ENCODE measurements at regions not wholly inside any gene's neighbourhood (a gene's known extent, or its start where the extent isn't known, plus 50 kb on each side); places are given as distances from the start of the nearest gene placed in this dataset.

DNA sequence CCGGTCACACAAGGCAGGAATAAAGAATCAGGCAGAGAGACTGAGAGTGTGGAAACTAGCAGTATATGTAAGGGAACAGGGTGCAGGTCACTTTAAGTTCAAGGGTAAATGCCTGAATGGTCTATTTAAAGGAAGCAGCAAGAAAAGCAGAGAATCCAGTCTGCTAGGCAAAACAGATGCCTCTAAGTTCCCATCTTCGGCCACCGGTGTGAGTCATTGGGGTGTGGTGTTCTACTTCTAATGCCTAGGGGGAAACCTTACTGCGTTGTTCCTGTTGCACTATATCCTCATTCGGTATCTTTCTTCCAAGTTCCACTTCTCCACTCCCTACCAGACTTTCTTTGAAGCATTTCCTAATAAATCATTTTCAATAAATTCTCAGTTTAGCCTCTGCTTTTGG lies 259.9 kb downstream of the HHIPL2 start:
- TF ChIP-seq, protein P1, sequence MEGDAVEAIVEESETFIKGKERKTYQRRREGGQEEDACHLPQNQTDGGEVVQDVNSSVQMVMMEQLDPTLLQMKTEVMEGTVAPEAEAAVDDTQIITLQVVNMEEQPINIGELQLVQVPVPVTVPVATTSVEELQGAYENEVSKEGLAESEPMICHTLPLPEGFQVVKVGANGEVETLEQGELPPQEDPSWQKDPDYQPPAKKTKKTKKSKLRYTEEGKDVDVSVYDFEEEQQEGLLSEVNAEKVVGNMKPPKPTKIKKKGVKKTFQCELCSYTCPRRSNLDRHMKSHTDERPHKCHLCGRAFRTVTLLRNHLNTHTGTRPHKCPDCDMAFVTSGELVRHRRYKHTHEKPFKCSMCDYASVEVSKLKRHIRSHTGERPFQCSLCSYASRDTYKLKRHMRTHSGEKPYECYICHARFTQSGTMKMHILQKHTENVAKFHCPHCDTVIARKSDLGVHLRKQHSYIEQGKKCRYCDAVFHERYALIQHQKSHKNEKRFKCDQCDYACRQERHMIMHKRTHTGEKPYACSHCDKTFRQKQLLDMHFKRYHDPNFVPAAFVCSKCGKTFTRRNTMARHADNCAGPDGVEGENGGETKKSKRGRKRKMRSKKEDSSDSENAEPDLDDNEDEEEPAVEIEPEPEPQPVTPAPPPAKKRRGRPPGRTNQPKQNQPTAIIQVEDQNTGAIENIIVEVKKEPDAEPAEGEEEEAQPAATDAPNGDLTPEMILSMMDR (IDR thresholded peaks at IDR 0.05 in 4 of 5, conservative IDR thresholded peaks at IDR 0.05 in 1 of 5): no peak
- no peak for TF ChIP-seq POLR2A (IDR thresholded peaks at IDR 0.05)
- no peaks in the 10 kb centered on the region for H3K27me3 ChIP-seq
- no peaks in the 10 kb centered on the region for H3K9me3 ChIP-seq
- intact Hi-C loops (cut with DNase I; ENCODE audit: low total_unique reads): no loop called here
- ATAC-seq (peak in 1 of 2 donors; percentile 30), DNase-seq (peak in 1 of 2 donors; percentile 21)
- no peak overlapping the region for H3K4me3 ChIP-seq
- in situ Hi-C loops (cut with MboI; ENCODE audit: low sequenced_read_pairs in 4 of 4): no loop called here
- no peaks in the 10 kb centered on the region for H3K4me1 ChIP-seq
- no peaks in the 10 kb centered on the region for H3K36me3 ChIP-seq
- no peak overlapping the region for H3K27ac ChIP-seq

DNA sequence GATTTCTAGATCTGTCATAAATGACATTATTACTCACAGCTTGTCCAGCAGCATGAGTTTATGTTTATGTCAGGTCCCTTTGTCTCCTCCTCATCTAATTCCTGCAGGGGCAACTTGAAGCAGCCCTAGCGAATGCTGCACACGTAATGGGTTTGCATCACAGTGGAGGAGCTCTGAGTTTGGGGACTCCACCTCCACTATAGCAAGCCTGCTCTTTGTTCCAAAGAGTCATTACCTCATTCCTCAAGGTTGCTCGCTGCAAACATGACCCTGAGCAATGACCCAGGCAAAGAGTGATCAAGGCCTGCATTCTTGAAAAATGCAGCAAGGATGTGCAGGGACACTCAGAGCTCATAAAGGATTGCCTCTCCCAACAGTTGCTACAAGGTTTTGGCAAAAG lies 261.9 kb downstream of the HHIPL2 start:
- no peak for ATAC-seq
- in situ Hi-C loops (cut with MboI; ENCODE audit: low sequenced_read_pairs in 4 of 4): no loop called here

DNA sequence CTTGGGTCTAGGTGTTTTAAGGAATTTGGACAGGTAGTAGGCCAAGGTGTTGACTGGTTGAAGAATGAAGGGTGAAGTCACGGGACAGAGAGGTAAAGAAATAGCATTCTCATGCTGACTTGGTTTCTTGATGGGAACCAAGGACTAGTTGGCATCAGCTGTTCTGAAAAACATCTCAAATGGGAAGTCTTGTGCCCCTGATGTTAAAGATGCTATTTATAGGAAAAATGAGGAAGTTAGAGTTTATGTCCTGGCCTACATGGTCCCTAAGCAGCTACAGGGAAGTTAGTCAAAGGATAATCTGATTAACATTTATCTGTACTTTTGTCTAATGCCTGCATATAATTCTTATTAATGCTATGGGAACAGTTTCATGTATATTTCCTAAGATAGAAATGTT lies 262.4 kb downstream of the HHIPL2 start:
- Histone ChIP-seq H3K27ac (no peak overlapping the region), H3K27me3 (no peaks in the 10 kb centered on the region), H3K4me1 (no peaks in the 10 kb centered on the region), H3K4me3 (no peak overlapping the region), H3K9me3 (no peaks in the 10 kb centered on the region), H3K36me3 (no peaks in the 10 kb centered on the region)
- TF ChIP-seq POLR2A (IDR thresholded peaks at IDR 0.05): no peak
- TF ChIP-seq, protein P1 (IDR thresholded peaks at IDR 0.05 in 4 of 5, conservative IDR thresholded peaks at IDR 0.05 in 1 of 5): no peak
- intact Hi-C loops (cut with DNase I; ENCODE audit: low total_unique reads) (no loop called here), in situ Hi-C loops (cut with MboI; ENCODE audit: low sequenced_read_pairs in 4 of 4) (no loop called here)
- DNase-seq (no peak), ATAC-seq (no peak)

More for the DNA sequence above, 261.9 kb downstream of the HHIPL2 start:
- DNase-seq: no peak
- H3K27me3 ChIP-seq: no peaks in the 10 kb centered on the region
- no peaks in the 10 kb centered on the region for H3K36me3 ChIP-seq
- no peaks in the 10 kb centered on the region for H3K9me3 ChIP-seq
- H3K4me1 ChIP-seq: no peaks in the 10 kb centered on the region
- H3K4me3 ChIP-seq: no peak overlapping the region
- intact Hi-C loops (cut with DNase I; ENCODE audit: low total_unique reads): no loop called here
- TF ChIP-seq, protein P1 (IDR thresholded peaks at IDR 0.05 in 4 of 5, conservative IDR thresholded peaks at IDR 0.05 in 1 of 5): no peak
- TF ChIP-seq POLR2A (IDR thresholded peaks at IDR 0.05): no peak
- H3K27ac ChIP-seq: no peak overlapping the region

DNA sequence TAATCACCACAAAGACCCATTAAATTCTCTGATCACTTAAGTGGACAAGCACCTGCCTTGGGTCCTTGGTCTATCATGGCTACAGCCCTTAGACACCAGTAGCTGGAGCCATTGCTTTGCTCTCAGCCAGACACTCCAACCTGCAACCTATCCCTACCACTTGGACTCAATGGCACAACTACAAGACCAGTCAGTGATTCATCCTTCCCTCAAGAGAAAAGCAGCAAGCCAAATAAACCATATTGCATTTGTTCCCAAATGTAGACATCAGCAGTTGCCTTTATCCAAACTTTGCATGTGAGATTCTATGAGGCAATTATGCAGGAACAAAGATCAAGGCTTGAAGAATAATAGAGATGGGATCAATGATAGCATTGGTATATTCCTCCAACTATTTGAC lies 263.4 kb downstream of the HHIPL2 start:
- ATAC-seq (no peak), DNase-seq (no peak)
- Histone ChIP-seq H3K4me3 (no peak overlapping the region), H3K36me3 (no peaks in the 10 kb centered on the region), H3K4me1 (no peaks in the 10 kb centered on the region), H3K27ac (no peak overlapping the region), H3K27me3 (no peaks in the 10 kb centered on the region), H3K9me3 (no peaks in the 10 kb centered on the region)
- TF ChIP-seq, protein P1 (IDR thresholded peaks at IDR 0.05 in 4 of 5, conservative IDR thresholded peaks at IDR 0.05 in 1 of 5): no peak
- no peak for TF ChIP-seq POLR2A (IDR thresholded peaks at IDR 0.05)
- in situ Hi-C loops (cut with MboI; ENCODE audit: low sequenced_read_pairs in 4 of 4): no loop called here
- intact Hi-C loops (cut with DNase I; ENCODE audit: low total_unique reads): no loop called here

DNA sequence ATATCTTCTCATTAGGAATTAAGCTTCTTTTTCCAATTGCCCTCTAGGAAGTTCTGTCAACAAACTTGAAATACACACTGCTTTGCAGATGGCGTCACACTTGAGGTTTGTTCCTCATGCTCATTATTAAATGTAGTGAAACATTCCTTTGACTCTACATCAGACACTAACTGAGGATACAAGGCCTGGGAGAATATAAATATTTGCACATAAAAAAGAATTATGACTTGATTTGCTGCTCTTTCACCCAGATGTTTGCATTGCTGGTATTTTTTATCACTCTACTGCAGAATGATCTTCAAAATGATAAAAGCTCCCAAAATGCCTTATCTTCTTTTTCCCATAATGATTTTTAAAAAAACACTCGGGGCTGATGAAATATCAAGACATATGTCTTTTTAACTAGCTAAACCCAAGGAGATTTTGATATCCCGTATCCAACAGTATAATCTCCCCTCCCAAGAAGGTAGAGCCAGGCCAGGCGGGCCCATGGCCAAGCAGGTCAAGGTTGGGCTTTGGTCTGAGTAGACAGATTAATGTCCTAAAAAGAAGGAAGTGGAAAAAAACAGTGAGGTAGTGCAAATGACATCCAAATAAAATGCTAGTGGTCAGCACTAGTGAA lies 264.6 kb downstream of the HHIPL2 start:
- H3K27me3 ChIP-seq: no peaks in the 10 kb centered on the region
- ATAC-seq (no peak), DNase-seq (no peak)
- H3K4me3 ChIP-seq: no peak overlapping the region
- intact Hi-C loops (cut with DNase I; ENCODE audit: low total_unique reads): no loop called here
- H3K36me3 ChIP-seq: no peaks in the 10 kb centered on the region
- no peaks in the 10 kb centered on the region for H3K9me3 ChIP-seq
- no peak for TF ChIP-seq POLR2A (IDR thresholded peaks at IDR 0.05)
- TF ChIP-seq, protein P1 (IDR thresholded peaks at IDR 0.05 in 4 of 5, conservative IDR thresholded peaks at IDR 0.05 in 1 of 5): no peak
- H3K4me1 ChIP-seq: no peaks in the 10 kb centered on the region
- in situ Hi-C loops (cut with MboI; ENCODE audit: low sequenced_read_pairs in 4 of 4): no loop called here
- no peak overlapping the region for H3K27ac ChIP-seq
